PFSK-1 (cell line): ENCODE measurements at regions not wholly inside any gene's neighbourhood (a gene's known extent, or its start where the extent isn't known, plus 50 kb on each side); places are given as distances from the start of the nearest gene placed in this dataset.

Experiments
- FOXP2 ChIP-seq: optimal IDR thresholded peaks from 2 replicates; pipeline ENCODE3; 2011; ENCODE audit warnings: borderline replicate concordance, control low read depth, inconsistent platforms; ENCODE audit not compliant: insufficient read depth; ENCODE audit errors: extremely low read length, extremely low read depth
- POLR2AphosphoS5 ChIP-seq: IDR thresholded peaks from 2 replicates; pipeline ENCODE4 v1.6.1; 2012; ENCODE audit warnings: low read depth, mild to moderate bottlenecking, control low read depth, low read length, moderate library complexity
- REST ChIP-seq, 2 experiments: IDR thresholded peaks; 2 replicates each; pipeline versions ENCODE4 v1.6.1 to v1.8.0; 2011 to 2012; ENCODE audit warnings: low read depth in 2 of 2, low read length in 2 of 2, control low read depth in 1 of 2, inconsistent platforms in 1 of 2, mild to moderate bottlenecking in 1 of 2, moderate library complexity in 1 of 2; ENCODE audit not compliant: insufficient read depth in 1 of 2
- SIN3A ChIP-seq: IDR thresholded peaks from 2 replicates; pipeline ENCODE4 v1.6.1; 2012; ENCODE audit warnings: mild to moderate bottlenecking, low read length, moderate library complexity, borderline replicate concordance; ENCODE audit not compliant: insufficient read depth
- TAF1 ChIP-seq: IDR thresholded peaks from 2 replicates; pipeline ENCODE4 v1.6.1; 2012; ENCODE audit warnings: low read length, control low read depth, borderline replicate concordance; ENCODE audit not compliant: insufficient read depth

- TF ChIP-seq SIN3A (no peak), FOXP2 (no peak), REST (IDR thresholded peaks at IDR 0.05; ENCODE audit: insufficient read depth in 1 of 2, low read depth in 2 of 2, low read length in 2 of 2) (no peak), TAF1 (no peak), POLR2AphosphoS5 (no peak)
Observed at GRCh38 chr20:7094438-7094997, 327.0 kb downstream of the BMP2 start.

GRCh38 chr20:7106910-7107309, 339.4 kb downstream of the BMP2 start:
- TF ChIP-seq SIN3A (no peak), TAF1 (no peak), POLR2AphosphoS5 (no peak), REST (IDR thresholded peaks at IDR 0.05; ENCODE audit: insufficient read depth in 1 of 2, low read depth in 2 of 2, low read length in 2 of 2) (no peak), FOXP2 (no peak)

- no peak for TF ChIP-seq REST (IDR thresholded peaks at IDR 0.05; ENCODE audit: insufficient read depth in 1 of 2, low read depth in 2 of 2, low read length in 2 of 2)
- TF ChIP-seq FOXP2 = no peak
- no peak for TF ChIP-seq SIN3A
- TF ChIP-seq POLR2AphosphoS5 = no peak
- TF ChIP-seq TAF1 = no peak
Observed at GRCh38 chr20:7108929-7109328, 341.4 kb downstream of the BMP2 start.

GRCh38 chr20:7113577-7114466, 346.3 kb downstream of the BMP2 start:
- TF ChIP-seq POLR2AphosphoS5 (no peak), REST (IDR thresholded peaks at IDR 0.05; ENCODE audit: insufficient read depth in 1 of 2, low read depth in 2 of 2, low read length in 2 of 2) (no peak), FOXP2 (no peak), TAF1 (no peak), SIN3A (no peak)
